Choroid plexus epithelial cell (primary cell): ENCODE measurements at regions not wholly inside any gene's neighbourhood (a gene's known extent, or its start where the extent isn't known, plus 50 kb on each side); places are given as distances from the start of the nearest gene placed in this dataset.
A peak's percentile ranks its signal among the peaks of the same experiment; 100 is the strongest.

Source experiments
- DNase-seq: peaks from one replicate; pipeline ENCODE4 v3.0.0-alpha.2; 2010; ENCODE audit warnings: low read depth
- H3K4me3 ChIP-seq: 2 replicates; pipeline ENCODE4 v1.5.1; 2011; ENCODE audit warnings: low read depth, mild to moderate bottlenecking, control low read depth, low read length, moderate library complexity
- CTCF ChIP-seq: conservative IDR thresholded peaks from 2 replicates; pipeline ENCODE4 v1.5.1; 2011; ENCODE audit warnings: low read depth, mild to moderate bottlenecking, control low read depth, inconsistent platforms, low read length, moderate library complexity

GRCh38 chrX:110866421-110866820 lies 70.8 kb upstream of the CHRDL1 start:
- no peak overlapping the region for H3K4me3 ChIP-seq
- no peak for TF ChIP-seq CTCF
- no peak for DNase-seq

GRCh38 chrX:110863883-110864282 lies 68.3 kb upstream of the CHRDL1 start:
- no peak overlapping the region for H3K4me3 ChIP-seq
- no peak for DNase-seq
- TF ChIP-seq CTCF = no peak

- H3K4me3 ChIP-seq = no peak overlapping the region
- DNase-seq = no peak
- TF ChIP-seq CTCF = no peak
These were observed 62.9 kb upstream of the CHRDL1 start for GRCh38 chrX:110858565-110858964.

GRCh38 chrX:110853610-110854009 lies 58.0 kb upstream of the CHRDL1 start:
- DNase-seq = peak; percentile 3
- TF ChIP-seq CTCF = peak; percentile 24
- H3K4me3 ChIP-seq = no peak overlapping the region

GRCh38 chrX:110852180-110852579 lies 56.6 kb upstream of the CHRDL1 start:
- DNase-seq = peak; percentile 21
- H3K4me3 ChIP-seq = no peak overlapping the region
- TF ChIP-seq CTCF = peak; percentile 58

GRCh38 chrX:110851780-110852179 lies 56.2 kb upstream of the CHRDL1 start:
- no peak for TF ChIP-seq CTCF
- peak; percentile 7 for DNase-seq
- no peak overlapping the region for H3K4me3 ChIP-seq

GRCh38 chrX:110847334-110847733 lies 51.7 kb upstream of the CHRDL1 start:
- no peak overlapping the region for H3K4me3 ChIP-seq
- TF ChIP-seq CTCF = peak; percentile 43
- peak; percentile 67 for DNase-seq
